HEK293 (cell line): ENCODE measurements at regions not wholly inside any gene's neighbourhood (a gene's known extent, or its start where the extent isn't known, plus 50 kb on each side); places are given as distances from the start of the nearest gene placed in this dataset.

Experiments
- ZFP41 ChIP-seq: fragments of 450-650 bp; formaldehyde crosslinking; IDR thresholded peaks from 2 replicates; pipeline ENCODE4 v1.5.1; 2016; ENCODE audit warnings: missing biosample characterization, missing genetic modification characterization, borderline replicate concordance
- ZNF114 ChIP-seq: fragments of 450-650 bp; formaldehyde crosslinking; IDR thresholded peaks from 2 replicates; pipeline ENCODE4 v1.5.0; 2017; ENCODE audit warnings: missing biosample characterization, missing genetic modification characterization
- TF ChIP-seq, protein P1 (sequence below): fragments of 450-650 bp; formaldehyde crosslinking; IDR thresholded peaks from 2 replicates; pipeline ENCODE4 v1.5.1; 2016; ENCODE audit warnings: missing biosample characterization, missing genetic modification characterization
- TF ChIP-seq, protein P2 (sequence below): fragments of 450-650 bp; formaldehyde crosslinking; IDR thresholded peaks from 2 replicates; pipeline ENCODE4 v1.5.1; 2016; ENCODE audit warnings: missing biosample characterization, missing genetic modification characterization

DNA sequence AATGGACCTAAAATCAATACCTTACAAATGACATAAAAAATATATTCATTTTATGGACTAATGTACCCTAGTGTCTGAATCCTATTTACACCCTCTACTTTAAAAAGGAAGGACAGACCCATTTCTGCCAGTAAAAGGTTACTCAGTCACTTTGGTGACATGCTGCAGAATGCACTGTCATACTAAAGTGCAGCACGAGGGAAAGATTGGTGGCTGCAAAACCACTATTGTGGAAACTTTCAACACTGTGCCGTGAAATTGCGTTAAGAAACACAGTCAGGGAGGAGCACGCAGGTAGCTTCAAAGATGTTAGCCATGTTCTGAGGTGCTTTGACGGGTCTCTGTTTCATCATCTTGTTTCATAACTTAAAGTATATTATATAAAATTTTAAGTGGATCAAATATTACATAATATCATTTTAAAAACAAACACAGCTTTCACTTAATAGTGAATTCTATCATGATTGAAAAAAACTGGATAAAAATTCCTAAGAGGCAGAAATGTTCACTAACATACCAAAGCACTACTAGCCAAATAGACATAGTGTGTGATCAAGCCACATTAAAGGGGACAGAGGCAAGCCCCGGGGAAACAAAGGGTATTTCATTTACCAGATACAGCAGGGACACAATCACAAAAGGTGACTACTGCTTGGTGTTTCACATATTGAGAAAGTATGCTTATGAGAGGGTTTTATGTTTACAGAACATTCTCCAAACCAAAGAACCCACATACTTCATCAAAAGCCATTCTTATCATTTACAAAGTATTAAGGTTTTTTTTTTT, 330.8 kb upstream of the SOX5 start:
- TF ChIP-seq, protein P1, sequence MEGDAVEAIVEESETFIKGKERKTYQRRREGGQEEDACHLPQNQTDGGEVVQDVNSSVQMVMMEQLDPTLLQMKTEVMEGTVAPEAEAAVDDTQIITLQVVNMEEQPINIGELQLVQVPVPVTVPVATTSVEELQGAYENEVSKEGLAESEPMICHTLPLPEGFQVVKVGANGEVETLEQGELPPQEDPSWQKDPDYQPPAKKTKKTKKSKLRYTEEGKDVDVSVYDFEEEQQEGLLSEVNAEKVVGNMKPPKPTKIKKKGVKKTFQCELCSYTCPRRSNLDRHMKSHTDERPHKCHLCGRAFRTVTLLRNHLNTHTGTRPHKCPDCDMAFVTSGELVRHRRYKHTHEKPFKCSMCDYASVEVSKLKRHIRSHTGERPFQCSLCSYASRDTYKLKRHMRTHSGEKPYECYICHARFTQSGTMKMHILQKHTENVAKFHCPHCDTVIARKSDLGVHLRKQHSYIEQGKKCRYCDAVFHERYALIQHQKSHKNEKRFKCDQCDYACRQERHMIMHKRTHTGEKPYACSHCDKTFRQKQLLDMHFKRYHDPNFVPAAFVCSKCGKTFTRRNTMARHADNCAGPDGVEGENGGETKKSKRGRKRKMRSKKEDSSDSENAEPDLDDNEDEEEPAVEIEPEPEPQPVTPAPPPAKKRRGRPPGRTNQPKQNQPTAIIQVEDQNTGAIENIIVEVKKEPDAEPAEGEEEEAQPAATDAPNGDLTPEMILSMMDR (tag by site-specific recombination) = no peak
- TF ChIP-seq ZNF114 (tag by site-specific recombination) (no peak), ZFP41 (tag by site-specific recombination) (no peak)
- TF ChIP-seq, protein P2, sequence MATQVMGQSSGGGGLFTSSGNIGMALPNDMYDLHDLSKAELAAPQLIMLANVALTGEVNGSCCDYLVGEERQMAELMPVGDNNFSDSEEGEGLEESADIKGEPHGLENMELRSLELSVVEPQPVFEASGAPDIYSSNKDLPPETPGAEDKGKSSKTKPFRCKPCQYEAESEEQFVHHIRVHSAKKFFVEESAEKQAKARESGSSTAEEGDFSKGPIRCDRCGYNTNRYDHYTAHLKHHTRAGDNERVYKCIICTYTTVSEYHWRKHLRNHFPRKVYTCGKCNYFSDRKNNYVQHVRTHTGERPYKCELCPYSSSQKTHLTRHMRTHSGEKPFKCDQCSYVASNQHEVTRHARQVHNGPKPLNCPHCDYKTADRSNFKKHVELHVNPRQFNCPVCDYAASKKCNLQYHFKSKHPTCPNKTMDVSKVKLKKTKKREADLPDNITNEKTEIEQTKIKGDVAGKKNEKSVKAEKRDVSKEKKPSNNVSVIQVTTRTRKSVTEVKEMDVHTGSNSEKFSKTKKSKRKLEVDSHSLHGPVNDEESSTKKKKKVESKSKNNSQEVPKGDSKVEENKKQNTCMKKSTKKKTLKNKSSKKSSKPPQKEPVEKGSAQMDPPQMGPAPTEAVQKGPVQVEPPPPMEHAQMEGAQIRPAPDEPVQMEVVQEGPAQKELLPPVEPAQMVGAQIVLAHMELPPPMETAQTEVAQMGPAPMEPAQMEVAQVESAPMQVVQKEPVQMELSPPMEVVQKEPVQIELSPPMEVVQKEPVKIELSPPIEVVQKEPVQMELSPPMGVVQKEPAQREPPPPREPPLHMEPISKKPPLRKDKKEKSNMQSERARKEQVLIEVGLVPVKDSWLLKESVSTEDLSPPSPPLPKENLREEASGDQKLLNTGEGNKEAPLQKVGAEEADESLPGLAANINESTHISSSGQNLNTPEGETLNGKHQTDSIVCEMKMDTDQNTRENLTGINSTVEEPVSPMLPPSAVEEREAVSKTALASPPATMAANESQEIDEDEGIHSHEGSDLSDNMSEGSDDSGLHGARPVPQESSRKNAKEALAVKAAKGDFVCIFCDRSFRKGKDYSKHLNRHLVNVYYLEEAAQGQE (tag by site-specific recombination) = no peak
